GM12872 (cell line): ENCODE measurements at regions not wholly inside any gene's neighbourhood (a gene's known extent, or its start where the extent isn't known, plus 50 kb on each side); places are given as distances from the start of the nearest gene placed in this dataset.

Experiments used
- CTCF ChIP-seq: IDR thresholded peaks from 3 replicates; pipeline ENCODE4 v1.5.1; 2011; ENCODE audit warnings: low read depth, mild to moderate bottlenecking, low read length, moderate library complexity; ENCODE audit not compliant: insufficient read depth

GRCh38 chr21:41059871-41060270 is 108.1 kb upstream of the BACE2 start:
- no peak for TF ChIP-seq CTCF

GRCh38 chr21:41061701-41062100 is 106.3 kb upstream of the BACE2 start:
- TF ChIP-seq CTCF: no peak

- no peak for TF ChIP-seq CTCF
Measured at GRCh38 chr21:41064334-41064791, 103.6 kb upstream of the BACE2 start.

- no peak for TF ChIP-seq CTCF
Measured at GRCh38 chr21:41064951-41065350, 103.0 kb upstream of the BACE2 start.

- TF ChIP-seq CTCF: no peak
Measured at GRCh38 chr21:41065539-41065938, 102.4 kb upstream of the BACE2 start.

- no peak for TF ChIP-seq CTCF
Measured at GRCh38 chr21:41066086-41066938, 101.6 kb upstream of the BACE2 start.

- no peak for TF ChIP-seq CTCF
Measured at GRCh38 chr21:41067709-41068108, 100.3 kb upstream of the BACE2 start.
